H1 (cell line): ENCODE measurements at regions not wholly inside any gene's neighbourhood (a gene's known extent, or its start where the extent isn't known, plus 50 kb on each side); places are given as distances from the start of the nearest gene placed in this dataset.

Experiments used
- CTCF ChIA-PET: fragments of 300-600 bp; sonication (Branson Sonifier 250); formaldehyde crosslinking; loops from one replicate; lab custom pipeline; 2021; ENCODE audit not compliant: partially characterized antibody; lab: Charles Lee
- POLR2A ChIA-PET: fragments of 300-600 bp; sonication (Branson Sonifier 250); formaldehyde crosslinking; loops from one replicate; lab custom pipeline; 2021; ENCODE audit warnings: inconsistent platforms; ENCODE audit not compliant: partially characterized antibody; lab: Charles Lee
- DNase-seq, 2 experiments: peaks; one replicate each; pipeline versions ENCODE4 v3.0.0 to v3.0.0-alpha.2; 2010 to 2022; ENCODE audit warnings: low spot score in 2 of 2, low read depth in 1 of 2, mixed read lengths in 1 of 2
- FAIRE-seq: peaks from 2 replicates; lab custom pipeline; 2011; peaks lifted over from hg19 to GRCh38; lab: Jason Lieb, UNC
- H2AFZ ChIP-seq: 2 replicates; pipeline ENCODE4 v1.8.1; 2012; ENCODE audit warnings: low read length, inconsistent platforms
- H2AK5ac ChIP-seq: 2 replicates; pipeline ENCODE4 v1.6.1; 2013; ENCODE audit warnings: low read depth, low read length
- H2BK120ac ChIP-seq: replicated peaks from 2 replicates; pipeline ENCODE3; 2013; ENCODE audit warnings: low read depth, low read length, inconsistent platforms
- H2BK12ac ChIP-seq: 2 replicates; pipeline ENCODE4 v1.6.1; 2013; ENCODE audit warnings: low read depth, low read length
- H2BK15ac ChIP-seq: 2 replicates; pipeline ENCODE4 v1.6.1; 2013; ENCODE audit warnings: low read length
- H2BK20ac ChIP-seq: 2 replicates; pipeline ENCODE4 v1.6.1; 2013; ENCODE audit warnings: low read length
- H2BK5ac ChIP-seq: 2 replicates; pipeline ENCODE4 v1.6.1; 2013; ENCODE audit warnings: low read depth, low read length
- H3K14ac ChIP-seq: 2 replicates; pipeline ENCODE4 v1.6.1; 2013; ENCODE audit warnings: inconsistent platforms; ENCODE audit not compliant: insufficient read length
- H3K18ac ChIP-seq: 2 replicates; pipeline ENCODE4 v1.6.1; 2013; ENCODE audit warnings: low read length; ENCODE audit errors: extremely low read depth
- H3K23ac ChIP-seq: 2 replicates; pipeline ENCODE4 v1.6.1; 2013; ENCODE audit warnings: inconsistent platforms; ENCODE audit not compliant: insufficient read length
- H3K23me2 ChIP-seq: 2 replicates; pipeline ENCODE4 v1.6.1; 2013; ENCODE audit warnings: low read depth, low read length
- H3K27ac ChIP-seq: 2 replicates; pipeline ENCODE4 v1.6.1; 2011; ENCODE audit warnings: low read depth, low read length, inconsistent platforms
- H3K27me3 ChIP-seq, 4 experiments: replicated peaks in 1 of 4; 1 replicate in 1 of 4; 2 replicates in 3 of 4; pipeline versions ENCODE4 v1.6.1 to v1.8.1; 2011 to 2013; ENCODE audit warnings: low read length in 3 of 4, mild to moderate bottlenecking in 3 of 4, inconsistent platforms in 2 of 4, mixed read lengths in 2 of 4, moderate library complexity in 1 of 4; ENCODE audit not compliant: control insufficient read depth in 3 of 4, insufficient read depth in 3 of 4; ENCODE audit errors: extremely low read depth in 1 of 4
- H3K36me3 ChIP-seq, 4 experiments: 2 replicates each; pipeline versions ENCODE4 v1.6.1 to v1.8.1; 2011 to 2013; ENCODE audit warnings: mild to moderate bottlenecking in 4 of 4, low read length in 3 of 4, moderate library complexity in 2 of 4, control low read depth in 1 of 4, inconsistent platforms in 1 of 4; ENCODE audit not compliant: insufficient read depth in 4 of 4, control insufficient read depth in 2 of 4
- H3K4ac ChIP-seq: replicated peaks from 2 replicates; pipeline ENCODE3; 2013; ENCODE audit warnings: low read length, low read depth, mixed read lengths, inconsistent platforms; ENCODE audit not compliant: insufficient read length
- H3K4me1 ChIP-seq, 4 experiments: replicated peaks in 1 of 4; 1 replicate in 1 of 4; 2 replicates in 3 of 4; pipeline versions ENCODE4 v1.6.1 to v1.8.1; 2011 to 2013; ENCODE audit warnings: low read length in 3 of 4, inconsistent platforms in 2 of 4, mixed read lengths in 1 of 4; ENCODE audit not compliant: insufficient read depth in 4 of 4, control insufficient read depth in 3 of 4
- H3K4me2 ChIP-seq, 2 experiments: 2 replicates each; pipeline versions ENCODE4 v1.6.1 to v1.8.1; 2011 to 2013; ENCODE audit warnings: low read depth in 2 of 2, low read length in 2 of 2, control low read depth in 1 of 2, inconsistent platforms in 1 of 2, mild to moderate bottlenecking in 1 of 2; ENCODE audit not compliant: insufficient read depth in 1 of 2
- H3K4me3 ChIP-seq, 4 experiments: fragments of 200-600, 300-600 bp in 1 of 4; sonication (generic), shearing (Covaris generic), sonication (Bioruptor Twin) in 1 of 4; 2 replicates each; pipeline versions ENCODE4 v1.5.1 to v1.8.1; 2011 to 2016; ENCODE audit warnings: low read length in 4 of 4, low read depth in 3 of 4, control low read depth in 2 of 4, inconsistent platforms in 2 of 4, mild to moderate bottlenecking in 2 of 4, mixed read lengths in 1 of 4, moderate library complexity in 1 of 4; ENCODE audit not compliant: insufficient read depth in 2 of 4; ENCODE audit errors: extremely low read depth in 1 of 4
- H3K56ac ChIP-seq: replicated peaks from 2 replicates; pipeline ENCODE3; 2013; ENCODE audit warnings: low read depth, mild to moderate bottlenecking, mixed read lengths, low read length, inconsistent platforms; ENCODE audit not compliant: insufficient read length
- H3K79me1 ChIP-seq: 2 replicates; pipeline ENCODE4 v1.6.1; 2013; ENCODE audit warnings: low read depth, low read length, control low read depth
- H3K79me2 ChIP-seq, 2 experiments: 2 replicates each; pipeline versions ENCODE4 v1.6.1 to v1.8.1; 2012 to 2013; ENCODE audit warnings: low read length in 2 of 2, mild to moderate bottlenecking in 2 of 2, inconsistent platforms in 1 of 2; ENCODE audit not compliant: insufficient read depth in 2 of 2, control insufficient read depth in 1 of 2
- H3K9ac ChIP-seq, 4 experiments: replicated peaks in 1 of 4; 1 replicate in 1 of 4; 2 replicates in 3 of 4; pipeline versions ENCODE4 v1.6.1 to v1.8.1; 2011 to 2013; ENCODE audit warnings: low read depth in 3 of 4, low read length in 3 of 4, control low read depth in 2 of 4, mild to moderate bottlenecking in 2 of 4, moderate library complexity in 2 of 4, inconsistent platforms in 1 of 4; ENCODE audit errors: extremely low read depth in 1 of 4
- H3K9me3 ChIP-seq, 2 experiments: 2 replicates each; pipeline versions ENCODE4 v1.6.1 to v1.8.1; 2012 to 2013; ENCODE audit warnings: mild to moderate bottlenecking in 2 of 2, moderate library complexity in 2 of 2, control low read depth in 1 of 2, inconsistent platforms in 1 of 2, low read depth in 1 of 2, low read length in 1 of 2, mixed read lengths in 1 of 2; ENCODE audit not compliant: insufficient read depth in 2 of 2
- H4K20me1 ChIP-seq, 2 experiments: replicated peaks in 1 of 2; 2 replicates each; pipeline versions ENCODE3 to v1.8.1; 2011 to 2013; ENCODE audit warnings: inconsistent platforms in 2 of 2, low read length in 2 of 2, mild to moderate bottlenecking in 1 of 2; ENCODE audit not compliant: insufficient read depth in 2 of 2, control insufficient read depth in 1 of 2
- H4K5ac ChIP-seq: 2 replicates; pipeline ENCODE4 v1.6.1; 2013; ENCODE audit warnings: low read length, low read depth, mixed read lengths, inconsistent platforms; ENCODE audit not compliant: insufficient read length
- H4K8ac ChIP-seq: 2 replicates; pipeline ENCODE4 v1.8.0; 2013; ENCODE audit warnings: mild to moderate bottlenecking, moderate library complexity, low read length, inconsistent platforms; ENCODE audit not compliant: insufficient read depth; ENCODE audit errors: extremely low read depth
- H4K91ac ChIP-seq: replicated peaks from 2 replicates; pipeline ENCODE3; 2013; ENCODE audit warnings: low read length, mixed read lengths, inconsistent platforms; ENCODE audit not compliant: insufficient read length
- CBX5 ChIP-seq: fragments of 300-800, 300-1000 bp; sonication (generic); IDR thresholded peaks from 2 replicates; pipeline ENCODE4 v1.7.1; 2016; ENCODE audit warnings: antibody characterized with exemption, low read length, low read depth
- CHD1 ChIP-seq: IDR thresholded peaks from 2 replicates; pipeline ENCODE4 v1.6.1; 2012; ENCODE audit warnings: low read depth, low read length, improper control_type of control experiment
- CREB1 ChIP-seq: IDR thresholded peaks from 2 replicates; pipeline ENCODE4 v1.6.1; 2012; ENCODE audit warnings: inconsistent platforms
- CTBP2 ChIP-seq: IDR thresholded peaks from 2 replicates; pipeline ENCODE4 v1.7.0; 2011; ENCODE audit warnings: borderline replicate concordance, mild to moderate bottlenecking, moderate library complexity, mixed read lengths, low read length; ENCODE audit not compliant: insufficient read depth, insufficient read length
- FOSL1 ChIP-seq: IDR thresholded peaks from 2 replicates; pipeline ENCODE4 v1.6.1; 2011; ENCODE audit warnings: mild to moderate bottlenecking, low read depth, low read length, moderate library complexity; ENCODE audit not compliant: insufficient read depth
- NRF1 ChIP-seq: IDR thresholded peaks from 2 replicates; pipeline ENCODE4 v1.6.1; 2011; ENCODE audit warnings: mild to moderate bottlenecking, low read depth, low read length, improper control_type of control experiment
- POU5F1 ChIP-seq: IDR thresholded peaks from 2 replicates; pipeline ENCODE4 v1.6.1; 2011; ENCODE audit warnings: low read depth, mild to moderate bottlenecking, low read length, moderate library complexity
- SP1 ChIP-seq: IDR thresholded peaks from 2 replicates; pipeline ENCODE4 v1.6.1; 2011; ENCODE audit warnings: low read depth, low read length
- TBP ChIP-seq: IDR thresholded peaks from 2 replicates; pipeline ENCODE4 v1.6.1; 2011; ENCODE audit warnings: low read depth, low read length, improper control_type of control experiment
- ZNF274 ChIP-seq: IDR thresholded peaks from 2 replicates; pipeline ENCODE4 v1.7.0; 2012; ENCODE audit warnings: low read length, borderline replicate concordance; ENCODE audit errors: extremely low read depth
- WGBS, 2 experiments: shearing (Covaris generic) in 1 of 2; methylation state at CpG; one replicate each; pipeline versions ENCODE4 v1.1.6 to v1.1.7; 2013 to 2015; ENCODE audit warnings: low lambda C conversion rate in 2 of 2, mixed read lengths in 2 of 2, inconsistent platforms in 1 of 2, low coverage in 1 of 2, missing lambda C conversion rate in 1 of 2; ENCODE audit not compliant: insufficient replicate concordance in 2 of 2, insufficient coverage in 1 of 2, insufficient read length in 1 of 2; ENCODE audit errors: extremely low coverage in 1 of 2, missing lambda C conversion rate in 1 of 2; 5-methylcytosine and 5-hydroxymethylcytosine counted together
- TF ChIP-seq, protein P1 (sequence below): IDR thresholded peaks from 2 replicates; pipeline ENCODE4 v1.6.1; 2011; ENCODE audit warnings: low read length, improper control_type of control experiment

GRCh38 chr2:186170693-186171092, 315.4 kb upstream of the ZC3H15 start:
- POLR2A ChIA-PET = interaction anchor here (1.0 kb wide), 1 partner anchor 40 kb away, joined by 6 read pairs; no protein-coding TSS in a partner anchor
- DNase-seq = no peak
- no peak for FAIRE-seq

More at GRCh38 chr2:186170693-186171092, 315.4 kb upstream of the ZC3H15 start:
- Histone ChIP-seq H4K20me1 (no peaks in the 10 kb centered on the region), H2BK5ac (no peak overlapping the region), H3K79me2 (no peaks in the 10 kb centered on the region), H4K91ac (no peak overlapping the region), H2AK5ac (no peak overlapping the region), H3K4me1 (no peaks in the 10 kb centered on the region), H4K8ac (no peak overlapping the region), H3K9ac (no peak overlapping the region), H3K36me3 (no peaks in the 10 kb centered on the region), H3K4me3 (no peak overlapping the region), H3K79me1 (no peaks in the 10 kb centered on the region), H3K18ac (no peak overlapping the region), H2BK20ac (no peak overlapping the region), H3K4me2 (no peak overlapping the region), H3K4ac (no peak overlapping the region), H3K9me3 (no peaks in the 10 kb centered on the region), H3K27ac (no peak overlapping the region), H3K56ac (no peak overlapping the region), H3K23ac (no peak overlapping the region), H2BK120ac (no peak overlapping the region), H2BK12ac (no peak overlapping the region), H2AFZ (no peak overlapping the region), H3K27me3 (no peaks in the 10 kb centered on the region), H4K5ac (no peak overlapping the region), H2BK15ac (no peak overlapping the region), H3K14ac (no peak overlapping the region), H3K23me2 (no peaks in the 10 kb centered on the region)
- WGBS, 2 experiments = 87% methylated on average over 1 of the region's 1 CpG; no CpG with 5 or more reads in 1 of the 2 experiments
- TF ChIP-seq, protein P1, sequence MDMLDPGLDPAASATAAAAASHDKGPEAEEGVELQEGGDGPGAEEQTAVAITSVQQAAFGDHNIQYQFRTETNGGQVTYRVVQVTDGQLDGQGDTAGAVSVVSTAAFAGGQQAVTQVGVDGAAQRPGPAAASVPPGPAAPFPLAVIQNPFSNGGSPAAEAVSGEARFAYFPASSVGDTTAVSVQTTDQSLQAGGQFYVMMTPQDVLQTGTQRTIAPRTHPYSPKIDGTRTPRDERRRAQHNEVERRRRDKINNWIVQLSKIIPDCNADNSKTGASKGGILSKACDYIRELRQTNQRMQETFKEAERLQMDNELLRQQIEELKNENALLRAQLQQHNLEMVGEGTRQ = no peak
- no peak for TF ChIP-seq SP1
- TF ChIP-seq TBP = no peak
- no peak for TF ChIP-seq POU5F1
- no peak for TF ChIP-seq ZNF274
- TF ChIP-seq NRF1 = no peak
- TF ChIP-seq CTBP2 = no peak
- TF ChIP-seq FOSL1 = no peak
- no peak for TF ChIP-seq CREB1
- no peak for TF ChIP-seq CBX5
- TF ChIP-seq CHD1 = no peak
- CTCF ChIA-PET = no interaction called here
